Endometrium (tissue), 2 donors: ENCODE measurements at regions not wholly inside any gene's neighbourhood (a gene's known extent, or its start where the extent isn't known, plus 50 kb on each side); places are given as distances from the start of the nearest gene placed in this dataset.
"Not testable (repeated sequence)": the region's sequence is repeated elsewhere in the genome, so short reads cannot be mapped to it uniquely, and the experiment has no call there.

Experiments
- FAIRE-seq: peaks from 2 replicates; lab custom pipeline; 2012; peaks lifted over from hg19 to GRCh38; lab: Jason Lieb, UNC
- donor health status: control.
- donor health status: control.

GRCh38 chr1:4120557-4121292, 220.7 kb upstream of the C1orf174 start:
- FAIRE-seq, result no peak

- no peak for FAIRE-seq
These were observed 221.2 kb upstream of the C1orf174 start for GRCh38 chr1:4121293-4121684.

GRCh38 chr1:4121834-4122512, 221.9 kb upstream of the C1orf174 start:
- no peak for FAIRE-seq

GRCh38 chr1:4122513-4123160, 222.6 kb upstream of the C1orf174 start:
- no peak for FAIRE-seq

- FAIRE-seq, result no peak
These were observed 224.6 kb upstream of the C1orf174 start for GRCh38 chr1:4124631-4125145.

- FAIRE-seq, result no peak
These were observed 226.2 kb upstream of the C1orf174 start for GRCh38 chr1:4126251-4126650.

- no peak for FAIRE-seq
These were observed 226.9 kb upstream of the C1orf174 start for GRCh38 chr1:4126731-4127591.

GRCh38 chr1:4127592-4128140, 227.6 kb upstream of the C1orf174 start:
- FAIRE-seq, result no peak

GRCh38 chr1:4128616-4129015, 228.5 kb upstream of the C1orf174 start:
- FAIRE-seq, result no peak

- no peak for FAIRE-seq
These were observed 229.6 kb upstream of the C1orf174 start for GRCh38 chr1:4129693-4130092.

- no peak for FAIRE-seq
These were observed 230.0 kb upstream of the C1orf174 start for GRCh38 chr1:4130096-4130495.

GRCh38 chr1:4131734-4132133, 231.7 kb upstream of the C1orf174 start:
- FAIRE-seq, result no peak

GRCh38 chr1:4132352-4133296, 232.6 kb upstream of the C1orf174 start:
- no peak for FAIRE-seq

- no peak for FAIRE-seq
These were observed 233.3 kb upstream of the C1orf174 start for GRCh38 chr1:4133297-4133938.

GRCh38 chr1:4133939-4134321, 233.9 kb upstream of the C1orf174 start:
- no peak for FAIRE-seq

- not testable (repeated sequence) for FAIRE-seq
These were observed 235.8 kb upstream of the C1orf174 start for GRCh38 chr1:4135853-4136252.

- no peak for FAIRE-seq
These were observed 237.7 kb upstream of the C1orf174 start for GRCh38 chr1:4137621-4138415.

GRCh38 chr1:4139646-4140045, 239.6 kb upstream of the C1orf174 start:
- no peak for FAIRE-seq

- FAIRE-seq, result no peak
These were observed 240.2 kb upstream of the C1orf174 start for GRCh38 chr1:4140241-4140640.
